Endothelial cell of umbilical vein (primary cell): ENCODE measurements at regions not wholly inside any gene's neighbourhood (a gene's known extent, or its start where the extent isn't known, plus 50 kb on each side); places are given as distances from the start of the nearest gene placed in this dataset.

ENCODE experiments used
- BruUV-seq: library from RNA; stranded (reverse); fragments of 400-500 nt; replicated peaks from 2 replicates; lab custom pipeline; 2021; lab: Mats Ljungman, UMichigan
- CTCF ChIA-PET: fragments of 300-600, 350-600 bp; sonication (Branson Sonifier 250); formaldehyde crosslinking; loops from one replicate; lab custom pipeline; 2021; ENCODE audit warnings: antibody characterized with exemption, inconsistent platforms; lab: Charles Lee
- POLR2A ChIA-PET: fragments of 300-600, 350-600 bp; sonication (Branson Sonifier 250); formaldehyde crosslinking; loops from one replicate; lab custom pipeline; 2021; ENCODE audit warnings: antibody characterized with exemption, inconsistent platforms; lab: Charles Lee
- DNase-seq: peaks from one replicate; pipeline ENCODE4 v3.0.0-alpha.2; 2011; ENCODE audit warnings: low read depth, low spot score
- FAIRE-seq: peaks from 2 replicates; lab custom pipeline; 2011; peaks lifted over from hg19 to GRCh38; lab: Jason Lieb, UNC
- H2AFZ ChIP-seq: 2 replicates; pipeline ENCODE4 v1.6.0; 2012; ENCODE audit warnings: low read depth, low read length, control low read depth, inconsistent platforms
- H3K27ac ChIP-seq: 2 replicates; pipeline ENCODE4 v1.5.1; 2011; ENCODE audit warnings: low read depth, mild to moderate bottlenecking, control low read depth, low read length, moderate library complexity; ENCODE audit not compliant: insufficient read depth
- H3K27me3 ChIP-seq, 2 experiments: 2 replicates each; pipeline versions ENCODE4 v1.6.0 to v1.6.1; 2011; ENCODE audit warnings: low read length in 2 of 2, mixed read lengths in 1 of 2; ENCODE audit not compliant: control insufficient read depth in 2 of 2, insufficient read depth in 2 of 2
- H3K36me3 ChIP-seq, 2 experiments: 2 replicates in 1 of 2; 3 replicates in 1 of 2; pipeline ENCODE4 v1.5.1; 2011; ENCODE audit warnings: low read length in 2 of 2, mild to moderate bottlenecking in 1 of 2, moderate library complexity in 1 of 2; ENCODE audit not compliant: control insufficient read depth in 2 of 2, insufficient read depth in 2 of 2; ENCODE audit errors: extremely low read depth in 1 of 2
- H3K4me1 ChIP-seq: 3 replicates; pipeline ENCODE4 v1.5.1; 2011; ENCODE audit warnings: mild to moderate bottlenecking, low read length; ENCODE audit not compliant: control insufficient read depth, insufficient read depth; ENCODE audit errors: extremely low read depth
- H3K4me2 ChIP-seq: 2 replicates; pipeline ENCODE4 v1.6.1; 2011; ENCODE audit warnings: low read length, control low read depth, mixed read lengths; ENCODE audit not compliant: insufficient read depth
- H3K4me3 ChIP-seq, 3 experiments: fragments of 200-600 bp in 1 of 3; sonication (generic), shearing (Covaris generic) in 1 of 3; replicated peaks in 1 of 3; 2 replicates each; pipeline ENCODE4 v1.5.1; 2011 to 2016; ENCODE audit warnings: control low read depth in 3 of 3, low read length in 3 of 3, mild to moderate bottlenecking in 2 of 3, inconsistent platforms in 1 of 3, low read depth in 1 of 3, moderate library complexity in 1 of 3; ENCODE audit not compliant: insufficient read depth in 1 of 3
- H3K79me2 ChIP-seq: 2 replicates; pipeline ENCODE4 v1.6.0; 2012; ENCODE audit warnings: low read length, inconsistent platforms; ENCODE audit not compliant: control insufficient read depth, insufficient read depth
- H3K9ac ChIP-seq: replicated peaks from 2 replicates; pipeline ENCODE3; 2011; ENCODE audit warnings: low read length, control low read depth; ENCODE audit not compliant: insufficient read depth; ENCODE audit errors: extremely low read depth
- H3K9me1 ChIP-seq: replicated peaks from 3 replicates; pipeline ENCODE4 v1.6.0; 2011; ENCODE audit warnings: mild to moderate bottlenecking, low read length; ENCODE audit not compliant: control insufficient read depth, insufficient read depth; ENCODE audit errors: extremely low read depth
- H3K9me3 ChIP-seq: replicated peaks from 2 replicates; pipeline ENCODE4 v1.5.1; 2012; ENCODE audit warnings: low read length, inconsistent platforms; ENCODE audit not compliant: control insufficient read depth, insufficient read depth
- H4K20me1 ChIP-seq: replicated peaks from 2 replicates; pipeline ENCODE3; 2011; ENCODE audit warnings: mild to moderate bottlenecking, low read length; ENCODE audit not compliant: control insufficient read depth, insufficient read depth; ENCODE audit errors: extremely low read depth
- CTCF ChIP-seq, 2 donors: IDR thresholded peaks; 1 replicate in 1 of 2; 2 replicates in 1 of 2; pipeline ENCODE4 v1.5.1; 2011; ENCODE audit warnings: low read length in 2 of 2, mild to moderate bottlenecking in 2 of 2, moderate library complexity in 2 of 2, control low read depth in 1 of 2, inconsistent platforms in 1 of 2, low read depth in 1 of 2; ENCODE audit not compliant: insufficient read depth in 1 of 2; ENCODE audit errors: extremely low read depth in 1 of 2
- EZH2 ChIP-seq: IDR thresholded peaks from 2 replicates; pipeline ENCODE4 v1.6.1; 2012; ENCODE audit warnings: borderline replicate concordance, low read depth, mild to moderate bottlenecking, moderate library complexity, low read length, inconsistent platforms; ENCODE audit not compliant: severe bottlenecking
- FOS ChIP-seq: IDR thresholded peaks from 2 replicates; pipeline ENCODE4 v1.6.1; 2011; ENCODE audit warnings: mild to moderate bottlenecking, low read length, moderate library complexity, borderline replicate concordance; ENCODE audit not compliant: insufficient read depth
- GATA2 ChIP-seq: IDR thresholded peaks from 2 replicates; pipeline ENCODE4 v1.7.0; 2011; ENCODE audit warnings: low read depth, mild to moderate bottlenecking, moderate library complexity, mixed read lengths, low read length; ENCODE audit not compliant: insufficient read length, insufficient read depth
- JUN ChIP-seq: IDR thresholded peaks from 2 replicates; pipeline ENCODE4 v1.6.1; 2011; ENCODE audit warnings: borderline replicate concordance, low read depth; ENCODE audit not compliant: insufficient read length, insufficient read depth
- MAX ChIP-seq: IDR thresholded peaks from 2 replicates; pipeline ENCODE4 v1.6.1; 2011; ENCODE audit not compliant: insufficient read depth, insufficient read length
- MYC ChIP-seq: IDR thresholded peaks from one replicate; pipeline ENCODE4 v1.6.1; 2011; ENCODE audit warnings: mild to moderate bottlenecking, low read depth, low read length
- POLR2A ChIP-seq: IDR thresholded peaks from 2 replicates; pipeline ENCODE4 v1.6.1; 2012; ENCODE audit warnings: low read depth, mild to moderate bottlenecking, control low read depth, low read length
- POLR2AphosphoS5 ChIP-seq: IDR thresholded peaks from 2 replicates; pipeline ENCODE4 v1.6.1; 2012; ENCODE audit warnings: low read depth, mild to moderate bottlenecking, control low read depth, low read length, moderate library complexity; ENCODE audit not compliant: insufficient read depth
- dilution Hi-C: fragments of 300-500 bp; cut with MboI; formaldehyde crosslinking; loops from one replicate; pipeline ENCODE4 v1.15.0; 2019; ENCODE audit warnings: low sequenced_read_pairs; ENCODE audit not compliant: extremely low pct_ligation_motif_present
- intact Hi-C: fragments of 100-400 bp; cut with micrococcal nuclease; formaldehyde crosslinking; loops from one replicate; pipeline ENCODE4 v1.10.0; 2022

GRCh38 chr4:154086247-154086646, 297.4 kb upstream of the SFRP2 start:
- no peak for FAIRE-seq
- POLR2A ChIA-PET = no interaction called here

More at GRCh38 chr4:154086247-154086646, 297.4 kb upstream of the SFRP2 start:
- H3K9ac ChIP-seq = no peak overlapping the region
- CTCF ChIA-PET = no interaction called here
- H2AFZ ChIP-seq = no peak overlapping the region
- H3K27ac ChIP-seq = no peak overlapping the region
- H3K4me1 ChIP-seq = no peaks in the 10 kb centered on the region
- no peak for DNase-seq
- no peaks in the 10 kb centered on the region for H3K36me3 ChIP-seq
- BruUV-seq = no TSS peak
- no peak for TF ChIP-seq MYC
- TF ChIP-seq EZH2 = no peak
- no peak for TF ChIP-seq MAX
- TF ChIP-seq FOS = no peak
- TF ChIP-seq CTCF (IDR thresholded peaks at IDR 0.05; ENCODE audit: extremely low read depth in 1 of 2, insufficient read depth in 1 of 2, low read depth in 1 of 2, low read length in 2 of 2) = no peak
- TF ChIP-seq POLR2AphosphoS5 = no peak
- no peak for TF ChIP-seq POLR2A
- TF ChIP-seq JUN = no peak
- TF ChIP-seq GATA2 = no peak
- H3K4me2 ChIP-seq = no peak overlapping the region
- H3K27me3 ChIP-seq = no peaks in the 10 kb centered on the region
- H3K9me1 ChIP-seq = no peaks in the 10 kb centered on the region
- H4K20me1 ChIP-seq = no peaks in the 10 kb centered on the region
- H3K9me3 ChIP-seq = peaks cover 3% of the 10 kb centered on the region
- no peak overlapping the region for H3K4me3 ChIP-seq
- intact Hi-C loops (no loop called here), dilution Hi-C loops (no loop called here)
- H3K79me2 ChIP-seq = no peaks in the 10 kb centered on the region
